Immature natural killer cell (primary cell): ENCODE measurements at regions not wholly inside any gene's neighbourhood (a gene's known extent, or its start where the extent isn't known, plus 50 kb on each side); places are given as distances from the start of the nearest gene placed in this dataset.
"Not testable (repeated sequence)": the region's sequence is repeated elsewhere in the genome, so short reads cannot be mapped to it uniquely, and the experiment has no call there.

Experiments used
- DNase-seq, 3 donors: peaks; one replicate each; pipeline ENCODE4 v3.0.0; 2022; ENCODE audit warnings: mixed read lengths in 1 of 3
- H3K27ac Mint-ChIP-seq, 6 donors: one replicate each; pipeline ENCODE4 v1.8.0; 2020; ENCODE audit warnings: mixed read lengths in 6 of 6, mild to moderate bottlenecking in 5 of 6, inconsistent platforms in 4 of 6, moderate library complexity in 3 of 6
- H3K27me3 Mint-ChIP-seq, 3 donors: one replicate each; pipeline ENCODE4 v1.8.0; 2020 to 2021; ENCODE audit warnings: low read depth in 3 of 3, mild to moderate bottlenecking in 3 of 3, mixed read lengths in 3 of 3, moderate library complexity in 3 of 3, inconsistent platforms in 1 of 3
- H3K36me3 Mint-ChIP-seq, 3 donors: one replicate each; pipeline ENCODE4 v1.8.0; 2020; ENCODE audit warnings: mixed read lengths in 3 of 3, inconsistent platforms in 2 of 3, mild to moderate bottlenecking in 2 of 3
- H3K4me1 Mint-ChIP-seq, 2 donors: one replicate each; pipeline ENCODE4 v1.8.0; 2020; ENCODE audit warnings: inconsistent platforms in 2 of 2, mild to moderate bottlenecking in 2 of 2, mixed read lengths in 2 of 2, moderate library complexity in 1 of 2
- H3K4me3 Mint-ChIP-seq, 5 donors: one replicate each; pipeline ENCODE4 v1.8.0; 2020; ENCODE audit warnings: mild to moderate bottlenecking in 5 of 5, mixed read lengths in 5 of 5, inconsistent platforms in 3 of 5, moderate library complexity in 3 of 5
- H3K9me3 Mint-ChIP-seq, 6 donors: one replicate each; pipeline ENCODE4 v1.8.0; 2020; ENCODE audit warnings: mild to moderate bottlenecking in 6 of 6, mixed read lengths in 6 of 6, inconsistent platforms in 4 of 6, moderate library complexity in 3 of 6

DNA sequence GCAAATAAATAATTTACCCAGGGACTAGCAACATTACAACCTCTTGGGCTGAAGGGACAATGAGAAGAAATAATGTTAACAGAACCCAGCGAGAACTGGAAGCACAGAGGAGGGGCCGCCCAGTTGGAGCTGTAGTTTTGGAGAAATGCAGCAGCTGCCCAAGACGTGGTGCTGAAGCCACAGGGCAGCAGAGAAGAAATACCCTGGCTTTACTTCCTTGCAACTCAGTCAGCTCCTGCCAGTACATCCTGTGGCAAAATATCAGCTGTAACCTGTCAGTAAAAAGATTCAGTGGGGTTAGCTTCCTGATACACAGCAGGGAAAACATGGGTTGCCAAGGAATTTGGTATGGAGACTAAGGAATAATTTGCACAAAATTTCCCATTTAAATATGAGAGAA lies 283.6 kb upstream of the USP25 start:
- no peak for DNase-seq
- no peak overlapping the region for H3K27ac Mint-ChIP-seq
- no peaks in the 10 kb centered on the region for H3K36me3 Mint-ChIP-seq
- H3K4me3 Mint-ChIP-seq: no peak overlapping the region
- no peaks in the 10 kb centered on the region for H3K4me1 Mint-ChIP-seq
- peaks cover 0 to 3% (median 0%) of the 10 kb centered on the region in 6 donors for H3K9me3 Mint-ChIP-seq
- peaks cover 2 to 3% (median 3%) of the 10 kb centered on the region in 3 donors for H3K27me3 Mint-ChIP-seq

DNA sequence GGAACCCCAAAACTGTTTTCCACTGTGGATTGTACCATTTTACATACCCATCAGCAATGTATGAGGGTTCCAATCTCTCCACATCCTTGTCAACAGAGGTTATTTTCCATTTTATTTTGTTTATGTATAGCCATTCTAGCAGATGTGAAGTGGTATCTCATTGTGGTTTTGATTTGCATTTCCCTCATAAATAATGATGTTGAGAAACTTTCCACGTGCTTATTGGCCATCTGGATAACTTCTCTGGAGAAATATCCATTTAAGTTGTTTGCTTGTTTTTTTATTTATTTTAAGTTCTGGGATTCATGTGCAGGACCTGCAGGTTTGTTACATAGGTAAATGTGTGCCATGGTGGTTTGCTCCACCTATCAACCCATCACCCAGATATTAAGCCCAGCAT lies 280.2 kb upstream of the USP25 start:
- no peak overlapping the region for H3K4me3 Mint-ChIP-seq
- no peak overlapping the region for H3K27ac Mint-ChIP-seq
- no peaks in the 10 kb centered on the region for H3K4me1 Mint-ChIP-seq
- peaks cover 0 to 3% (median 0%) of the 10 kb centered on the region in 6 donors for H3K9me3 Mint-ChIP-seq
- H3K36me3 Mint-ChIP-seq: no peaks in the 10 kb centered on the region
- H3K27me3 Mint-ChIP-seq: peaks cover 2 to 3% (median 3%) of the 10 kb centered on the region in 3 donors
- DNase-seq: no peak

DNA sequence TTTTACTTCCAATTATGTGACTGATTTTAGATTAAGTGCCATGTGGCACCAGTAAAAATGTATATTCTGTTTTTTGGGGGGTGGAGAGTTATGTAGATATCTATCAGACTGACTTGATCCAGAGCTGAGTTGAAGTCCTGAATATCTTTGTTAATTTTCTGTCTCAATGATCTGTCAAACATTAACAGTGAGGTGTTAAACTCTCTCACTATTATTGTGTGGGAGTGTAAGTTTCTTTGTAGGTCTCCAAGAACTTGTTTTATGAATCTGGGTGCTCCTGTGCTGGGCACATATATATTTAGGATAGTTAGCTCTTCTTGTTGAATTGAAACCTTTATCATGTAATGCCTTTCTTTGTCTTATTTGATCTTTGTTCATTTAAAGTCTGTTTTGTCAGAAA lies 276.5 kb upstream of the USP25 start:
- Mint-ChIP-seq H3K36me3 (no peaks in the 10 kb centered on the region), H3K4me3 (no peak overlapping the region), H3K9me3 (peaks cover 0 to 3% (median 0%) of the 10 kb centered on the region in 6 donors), H3K27ac (no peak overlapping the region), H3K27me3 (peaks cover 0 to 6% (median 2%) of the 10 kb centered on the region in 3 donors), H3K4me1 (no peaks in the 10 kb centered on the region)
- no peak for DNase-seq

DNA sequence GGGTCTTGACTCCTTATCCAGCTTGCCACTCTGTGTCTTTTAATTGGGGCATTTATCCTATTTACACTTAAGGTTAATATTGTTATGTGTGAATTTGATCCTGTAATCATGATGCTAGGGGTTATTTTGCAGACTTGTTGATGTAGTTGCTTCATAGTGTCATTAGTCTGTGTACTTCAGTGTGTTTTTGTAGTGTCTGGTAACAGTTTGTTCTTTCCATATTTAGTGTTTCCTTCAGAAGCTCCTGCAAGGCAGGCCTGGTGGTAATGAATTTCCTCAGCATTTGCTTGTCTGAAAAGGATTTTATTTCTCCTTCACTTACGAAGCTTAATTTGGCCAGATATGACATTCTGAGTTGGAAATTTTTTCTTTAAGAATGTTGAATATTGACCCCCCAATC lies 276.0 kb upstream of the USP25 start:
- H3K4me3 Mint-ChIP-seq, DNase-seq, H3K36me3 Mint-ChIP-seq, H3K4me1 Mint-ChIP-seq, H3K9me3 Mint-ChIP-seq, H3K27ac Mint-ChIP-seq, H3K27me3 Mint-ChIP-seq: not testable (repeated sequence)

DNA sequence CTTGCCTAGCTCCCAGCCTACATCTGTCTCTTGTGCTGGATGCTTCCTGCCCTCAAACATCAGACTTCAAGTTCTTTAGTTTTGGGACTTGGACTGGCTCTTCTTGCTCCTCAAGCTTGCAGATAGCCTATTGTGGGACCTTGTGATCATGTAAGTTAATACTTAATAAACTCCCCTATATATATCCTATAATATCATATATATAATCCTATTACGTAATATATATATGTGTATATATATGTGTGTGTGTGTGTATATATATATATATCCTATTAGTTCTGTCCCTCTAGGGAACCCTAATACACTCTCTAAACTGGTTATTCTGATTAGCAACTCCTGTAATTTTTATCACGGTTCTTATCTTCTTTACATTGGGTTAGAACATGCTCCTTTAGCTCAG lies 274.9 kb upstream of the USP25 start:
- not testable (repeated sequence) for H3K4me3 Mint-ChIP-seq, H3K27ac Mint-ChIP-seq

DNA sequence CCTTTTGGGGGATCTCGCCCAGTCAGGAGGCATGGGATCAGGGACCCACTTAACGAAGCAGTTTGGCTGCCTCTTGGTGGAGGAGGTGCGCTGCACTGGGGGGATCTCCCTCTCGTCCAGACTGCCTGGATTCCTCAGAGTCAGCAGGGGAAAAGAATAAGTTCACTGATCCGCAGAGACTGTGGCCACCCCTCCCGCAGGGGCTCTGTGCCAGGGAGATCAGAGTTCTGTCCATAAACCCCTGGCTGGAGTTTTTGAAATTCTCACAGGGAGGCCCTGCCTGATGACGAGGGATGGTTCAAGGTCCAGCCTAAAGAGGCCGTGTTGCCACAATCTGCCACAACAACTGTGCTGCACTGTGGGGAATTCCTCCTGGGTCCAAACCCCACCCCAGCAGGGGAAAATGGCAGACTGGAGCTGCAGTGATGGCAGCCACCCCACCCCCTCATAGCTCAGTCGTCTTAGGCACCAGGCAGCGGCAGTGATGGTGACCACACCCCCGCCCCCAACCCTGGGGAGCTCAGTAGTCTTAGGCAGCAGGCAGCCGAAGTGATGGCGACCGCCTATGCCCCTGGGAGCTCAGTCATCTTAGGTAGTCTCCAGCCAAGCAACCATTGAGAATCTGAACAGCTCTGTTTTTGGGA lies 273.8 kb upstream of the USP25 start:
- H3K4me3 Mint-ChIP-seq: no peak overlapping the region
- no peak overlapping the region for H3K27ac Mint-ChIP-seq
- H3K27me3 Mint-ChIP-seq: peaks cover 0 to 3% (median 2%) of the 10 kb centered on the region in 3 donors
- peaks cover 0 to 3% (median 0%) of the 10 kb centered on the region in 6 donors for H3K9me3 Mint-ChIP-seq
- no peaks in the 10 kb centered on the region for H3K36me3 Mint-ChIP-seq
- H3K4me1 Mint-ChIP-seq: peaks cover 5 to 10% of the 10 kb centered on the region in 2 donors
- DNase-seq: no peak

More for the DNA sequence above, 274.9 kb upstream of the USP25 start:
- not testable (repeated sequence) for DNase-seq, H3K27me3 Mint-ChIP-seq, H3K36me3 Mint-ChIP-seq, H3K4me1 Mint-ChIP-seq, H3K9me3 Mint-ChIP-seq

DNA sequence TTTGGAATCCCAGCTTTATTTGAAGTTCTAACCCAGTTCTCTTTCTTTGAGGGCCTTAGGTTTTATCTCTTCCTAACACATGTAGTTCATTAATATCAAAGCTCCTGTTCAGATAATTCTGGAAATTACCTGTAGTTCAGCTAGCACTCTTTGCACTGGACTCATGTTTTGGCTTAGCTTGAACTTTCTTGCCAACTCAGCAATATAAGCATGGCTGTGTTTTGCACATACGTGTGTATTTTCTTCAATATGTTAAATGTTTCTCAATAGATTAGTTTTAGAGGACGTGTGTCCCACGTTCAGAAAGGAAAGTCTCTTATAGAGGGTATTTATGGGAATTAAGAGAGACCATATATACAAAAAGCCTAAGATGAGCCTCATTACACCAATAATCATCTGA lies 271.8 kb upstream of the USP25 start:
- peaks cover 5 to 10% of the 10 kb centered on the region in 2 donors for H3K4me1 Mint-ChIP-seq
- peaks cover 0 to 3% (median 0%) of the 10 kb centered on the region in 6 donors for H3K9me3 Mint-ChIP-seq
- H3K27ac Mint-ChIP-seq: no peak overlapping the region
- H3K36me3 Mint-ChIP-seq: no peaks in the 10 kb centered on the region
- no peak for DNase-seq
- H3K27me3 Mint-ChIP-seq: peaks cover 0 to 3% (median 2%) of the 10 kb centered on the region in 3 donors
- no peak overlapping the region for H3K4me3 Mint-ChIP-seq

DNA sequence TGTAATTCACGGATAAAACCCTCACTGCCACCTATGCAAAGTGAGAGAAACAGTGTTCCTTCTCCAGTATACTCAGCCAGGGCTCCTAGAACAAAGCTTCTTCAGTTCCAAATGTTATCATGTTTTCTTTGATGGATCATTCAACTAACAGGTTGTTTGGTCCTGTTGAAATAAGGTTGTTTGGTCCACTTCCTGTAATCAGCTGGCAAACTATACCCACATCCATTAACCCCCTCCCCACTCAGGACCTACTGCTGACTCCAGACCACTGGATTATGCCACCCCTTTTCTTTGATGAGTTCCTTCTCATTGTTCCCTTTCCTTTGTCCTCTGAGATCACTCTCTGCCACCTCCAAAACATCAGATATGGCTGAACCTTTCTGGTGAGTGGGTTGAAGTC lies 267.7 kb upstream of the USP25 start:
- Mint-ChIP-seq H3K9me3 (peaks cover 0 to 3% (median 0%) of the 10 kb centered on the region in 6 donors), H3K4me1 (peaks cover 5 to 10% of the 10 kb centered on the region in 2 donors), H3K36me3 (no peaks in the 10 kb centered on the region), H3K27ac (no peak overlapping the region), H3K4me3 (no peak overlapping the region), H3K27me3 (peaks cover 1 to 6% (median 2%) of the 10 kb centered on the region in 3 donors)
- DNase-seq: no peak

DNA sequence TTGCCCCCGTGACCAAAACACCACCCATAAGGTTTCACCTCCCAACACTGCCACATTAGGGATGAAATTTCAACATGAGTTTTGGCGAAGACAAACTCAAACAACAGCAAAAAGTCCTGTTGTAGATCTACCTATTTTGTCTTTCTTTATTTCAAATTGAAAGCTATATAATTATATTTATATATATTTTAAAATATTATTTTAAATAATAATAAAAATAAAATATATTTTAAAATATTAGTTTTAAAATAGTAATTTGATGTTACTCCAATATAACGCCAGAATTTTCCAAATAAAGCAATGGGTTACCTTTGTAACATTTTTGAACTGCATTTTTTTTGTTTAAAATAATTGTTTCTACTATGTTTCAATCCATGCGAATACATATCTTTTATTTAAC lies 263.5 kb upstream of the USP25 start:
- Mint-ChIP-seq H3K4me1 (no peaks in the 10 kb centered on the region), H3K27me3 (peaks cover 0 to 4% (median 1%) of the 10 kb centered on the region in 3 donors), H3K27ac (no peak overlapping the region), H3K4me3 (no peak overlapping the region), H3K9me3 (no peaks in the 10 kb centered on the region), H3K36me3 (no peaks in the 10 kb centered on the region)
- no peak for DNase-seq

DNA sequence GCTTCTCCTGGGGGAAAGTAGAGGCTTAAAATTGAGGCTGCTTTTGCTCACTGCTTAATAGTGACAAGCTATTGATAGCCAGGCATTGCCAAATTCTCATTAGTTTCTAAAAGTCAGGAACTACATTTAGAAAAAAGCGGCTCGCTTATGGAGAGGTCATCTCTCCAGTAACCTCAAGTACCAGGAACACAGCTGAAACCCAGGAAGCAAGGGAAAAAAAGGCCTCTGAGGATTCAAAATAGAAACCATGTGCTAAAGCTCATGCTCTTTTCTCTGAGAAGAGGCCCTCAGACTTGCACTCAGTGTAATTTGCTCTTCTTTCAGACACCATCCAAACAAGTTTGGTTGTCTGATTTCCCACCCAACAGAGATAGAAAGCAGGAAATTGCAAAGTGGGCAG lies 261.4 kb upstream of the USP25 start:
- no peaks in the 10 kb centered on the region for H3K9me3 Mint-ChIP-seq
- H3K27me3 Mint-ChIP-seq: peaks cover 0 to 11% (median 1%) of the 10 kb centered on the region in 3 donors

DNA sequence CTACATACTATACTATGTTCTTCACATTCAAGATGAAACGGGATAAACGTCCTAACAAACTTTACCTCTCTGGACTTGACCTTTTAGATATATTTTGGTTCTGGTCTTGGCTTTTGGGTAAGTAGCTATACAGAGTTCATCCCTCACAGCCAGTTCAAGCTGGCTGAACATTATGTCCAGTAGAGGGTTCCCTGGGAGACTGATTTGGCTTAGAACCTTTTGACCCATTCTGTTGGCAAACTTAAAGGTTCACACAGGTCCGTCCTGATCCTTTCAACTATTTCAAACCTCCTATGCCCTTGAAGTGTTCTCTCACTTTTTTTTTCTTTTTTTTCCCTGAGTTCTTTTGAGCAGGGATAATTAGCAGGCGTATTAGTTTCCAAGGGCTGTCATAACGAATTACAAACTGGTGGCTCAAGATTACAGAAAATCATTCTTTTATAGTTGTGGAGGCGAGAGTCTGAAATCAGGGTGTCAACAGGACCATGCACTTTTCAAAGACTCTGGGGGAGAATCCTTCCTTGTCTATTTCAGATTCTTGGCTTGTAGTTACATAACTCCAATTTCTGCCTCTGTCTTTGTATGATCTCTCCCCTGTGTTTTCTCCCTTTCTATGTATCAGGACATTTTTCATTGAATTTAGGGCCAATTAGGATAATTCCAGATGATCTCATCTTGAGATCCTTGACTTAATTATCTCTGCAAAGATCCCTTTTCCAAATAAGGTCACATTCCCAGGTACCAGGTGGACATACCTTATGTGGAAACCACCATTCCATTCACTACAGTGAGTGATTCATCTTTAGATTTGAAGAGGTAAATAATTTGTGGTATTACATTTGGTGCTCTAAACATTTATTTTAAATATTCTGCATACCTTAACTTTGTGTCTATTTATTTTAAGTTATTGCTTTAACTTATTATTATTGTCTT lies 257.4 kb upstream of the USP25 start:
- H3K27me3 Mint-ChIP-seq: peaks cover 0 to 7% (median 1%) of the 10 kb centered on the region in 3 donors
- H3K27ac Mint-ChIP-seq: no peak overlapping the region
- peaks cover 0 to 4% (median 0%) of the 10 kb centered on the region in 3 donors for H3K36me3 Mint-ChIP-seq
- peaks cover 0 to 2% (median 0%) of the 10 kb centered on the region in 6 donors for H3K9me3 Mint-ChIP-seq
- no peak for DNase-seq
- H3K4me1 Mint-ChIP-seq: no peaks in the 10 kb centered on the region
- no peak overlapping the region for H3K4me3 Mint-ChIP-seq

More for the DNA sequence above, 261.4 kb upstream of the USP25 start:
- Mint-ChIP-seq H3K4me1 (no peaks in the 10 kb centered on the region), H3K27ac (no peak overlapping the region), H3K36me3 (no peaks in the 10 kb centered on the region), H3K4me3 (no peak overlapping the region)
- DNase-seq: no peak

DNA sequence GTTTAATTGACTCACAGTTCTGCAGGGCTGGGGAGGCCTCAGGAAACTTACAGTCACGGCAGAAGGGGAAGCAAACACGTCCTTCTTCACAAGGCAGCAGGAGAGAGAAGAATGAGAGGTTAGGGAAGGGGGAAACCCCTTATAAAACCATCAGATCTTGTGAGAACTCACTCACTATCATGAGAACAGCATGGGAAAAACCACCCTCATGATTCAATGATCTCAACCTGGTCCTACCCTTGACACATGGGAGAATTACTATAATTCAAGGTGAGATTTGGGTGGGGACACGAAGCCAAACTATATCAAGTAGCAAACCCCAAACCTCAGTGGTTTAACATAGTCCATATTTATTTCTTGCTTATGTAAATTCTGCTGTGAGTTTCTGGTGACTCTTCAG lies 252.0 kb upstream of the USP25 start:
- not testable (repeated sequence) for H3K27ac Mint-ChIP-seq

DNA sequence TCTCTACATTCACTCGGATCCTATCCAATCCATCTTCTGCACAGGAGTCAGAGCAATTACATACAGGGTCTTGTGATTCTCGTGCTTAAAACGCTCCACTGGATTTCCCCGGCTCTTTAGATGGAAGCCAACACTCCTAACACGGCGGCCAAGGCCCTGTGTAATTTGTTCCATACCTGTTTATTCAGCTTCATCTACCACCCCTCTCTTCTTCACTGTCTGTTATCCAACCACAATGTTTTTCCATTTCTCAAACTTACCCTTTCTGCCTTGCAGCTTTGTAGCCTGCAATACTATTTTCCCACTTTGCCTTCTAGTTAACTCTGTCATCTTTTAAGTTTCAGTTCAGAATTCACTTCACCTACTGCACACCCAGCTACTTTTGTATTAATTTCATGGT lies 249.6 kb upstream of the USP25 start:
- peaks cover 2 to 12% of the 10 kb centered on the region in 2 donors for H3K4me1 Mint-ChIP-seq
- peaks cover 0 to 4% (median 0%) of the 10 kb centered on the region in 3 donors for H3K36me3 Mint-ChIP-seq
- H3K9me3 Mint-ChIP-seq: peaks cover 0 to 2% (median 0%) of the 10 kb centered on the region in 6 donors
- peaks cover 0 to 6% (median 1%) of the 10 kb centered on the region in 3 donors for H3K27me3 Mint-ChIP-seq
- no peak overlapping the region for H3K4me3 Mint-ChIP-seq
- no peak overlapping the region for H3K27ac Mint-ChIP-seq
- DNase-seq: no peak

More for the DNA sequence above, 252.0 kb upstream of the USP25 start:
- H3K9me3 Mint-ChIP-seq, DNase-seq, H3K36me3 Mint-ChIP-seq, H3K4me3 Mint-ChIP-seq, H3K4me1 Mint-ChIP-seq, H3K27me3 Mint-ChIP-seq: not testable (repeated sequence)

DNA sequence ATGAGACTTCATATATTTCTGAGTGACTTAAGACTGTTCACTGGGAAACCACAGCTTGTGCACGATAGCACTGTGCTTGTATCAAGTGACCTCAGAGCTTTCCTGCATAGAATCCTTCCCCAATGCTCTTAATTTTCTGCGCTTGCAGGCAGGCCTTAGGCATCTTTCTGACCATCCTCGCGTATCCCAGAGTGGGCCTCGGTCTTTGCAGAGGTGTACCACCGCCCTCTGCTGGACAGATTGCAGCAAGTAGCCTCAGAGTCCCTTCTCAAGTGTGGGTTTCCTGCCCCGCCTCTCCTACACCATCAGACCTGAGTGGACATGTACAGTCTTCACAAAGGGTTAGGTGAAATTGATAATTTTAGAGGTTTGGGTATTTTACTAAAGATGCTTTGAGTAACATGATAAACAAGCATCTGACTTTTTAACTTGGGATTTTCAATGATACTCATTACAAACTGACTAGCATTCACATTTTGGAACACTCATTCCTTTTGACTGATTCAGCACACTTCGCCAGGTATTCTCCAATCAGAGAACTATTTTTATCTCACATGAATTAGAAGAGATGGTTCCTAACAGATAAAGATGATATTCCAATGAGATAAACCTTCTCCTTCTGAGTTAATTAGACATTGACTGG lies 246.5 kb upstream of the USP25 start:
- no peaks in the 10 kb centered on the region for H3K9me3 Mint-ChIP-seq
- H3K27me3 Mint-ChIP-seq: peaks cover under 1 to 7% (median 2%) of the 10 kb centered on the region in 3 donors
- H3K27ac Mint-ChIP-seq: no peak overlapping the region
- peak; percentile 66 to 70 (median 70) for DNase-seq
- no peaks in the 10 kb centered on the region for H3K36me3 Mint-ChIP-seq
- H3K4me3 Mint-ChIP-seq: no peak overlapping the region
- peaks cover 0 to 12% of the 10 kb centered on the region in 2 donors for H3K4me1 Mint-ChIP-seq
